ENCODE measurements at regions not wholly inside any gene's neighbourhood (a gene's known extent, or its start where the extent isn't known, plus 50 kb on each side); places are given as distances from the start of the nearest gene placed in this dataset.

GRCh38 chr2:220309215-220309614 lies 681.8 kb downstream of the SLC4A3 start:
- no peak for TF ChIP-seq CTCF (IDR thresholded peaks at IDR 0.05)
- TF ChIP-seq EP300 (IDR thresholded peaks at IDR 0.05), result no peak
- TF ChIP-seq POLR2A (IDR thresholded peaks at IDR 0.05), result no peak
